EH (cell line): ENCODE measurements at regions not wholly inside any gene's neighbourhood (a gene's known extent, or its start where the extent isn't known, plus 50 kb on each side); places are given as distances from the start of the nearest gene placed in this dataset.
"Not testable (repeated sequence)": the region's sequence is repeated elsewhere in the genome, so short reads cannot be mapped to it uniquely, and the experiment has no call there.

ENCODE experiments used
- DNase-seq: peaks from one replicate; pipeline ENCODE4 v3.0.0-alpha.2; 2015; ENCODE audit warnings: low read depth

DNA sequence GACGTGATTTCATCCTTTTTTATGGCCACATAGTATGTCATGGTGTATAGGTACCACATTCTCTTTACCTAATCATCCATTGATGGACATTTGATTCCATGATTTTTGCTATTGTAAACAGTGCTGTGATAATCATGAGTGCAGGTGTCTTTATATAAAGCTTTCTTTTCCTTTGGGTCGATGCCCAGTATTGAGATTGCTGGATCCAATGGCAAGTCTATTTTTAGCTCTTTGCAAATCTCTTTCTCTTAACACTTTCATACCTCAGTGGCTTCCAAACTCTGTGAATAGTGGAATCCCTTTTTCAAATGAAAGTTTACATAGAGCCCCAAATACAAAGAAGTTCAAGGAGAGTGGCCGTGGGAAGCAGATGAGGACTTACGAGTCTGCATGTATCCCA, 105.8 kb upstream of the SPTLC3 start:
- DNase-seq: no peak

DNA sequence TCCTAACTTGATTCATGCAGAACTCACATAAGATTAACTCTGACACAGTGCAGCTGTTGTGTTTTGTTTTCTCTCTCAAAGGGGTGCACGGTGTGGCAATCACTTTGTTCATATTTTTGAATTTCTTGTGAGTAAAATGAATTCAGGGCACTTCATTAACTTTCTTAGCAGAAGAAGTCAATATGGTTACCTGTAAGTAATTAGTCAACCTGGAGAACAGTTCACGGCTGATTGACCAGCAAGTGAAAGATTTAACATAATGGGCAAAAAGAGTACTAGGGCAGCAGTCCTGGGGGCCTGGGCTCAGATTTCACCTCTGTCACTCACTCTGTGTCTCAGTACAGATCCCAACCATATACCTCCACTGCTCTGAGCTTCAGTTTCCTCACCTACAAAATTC, 102.4 kb upstream of the SPTLC3 start:
- DNase-seq: no peak

DNA sequence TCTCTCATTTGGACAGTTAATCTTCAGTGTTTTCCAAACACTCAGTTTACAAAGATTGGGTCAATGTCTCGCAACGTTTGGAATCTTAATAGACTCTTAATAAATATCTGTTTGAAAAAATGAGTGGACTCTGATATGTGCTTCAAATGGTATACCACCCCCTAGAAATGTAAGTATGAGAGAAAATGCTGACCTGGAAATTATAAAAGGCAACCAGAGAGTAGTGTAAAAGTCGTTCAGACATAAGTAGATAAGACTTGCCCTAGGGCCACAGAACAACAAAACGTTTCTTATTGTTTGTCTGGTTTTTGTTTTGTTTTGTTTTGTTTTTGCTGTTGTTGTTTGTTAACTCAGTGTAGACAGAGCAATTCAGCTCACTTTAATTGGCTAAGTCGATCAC, 97.4 kb upstream of the SPTLC3 start:
- DNase-seq: no peak

DNA sequence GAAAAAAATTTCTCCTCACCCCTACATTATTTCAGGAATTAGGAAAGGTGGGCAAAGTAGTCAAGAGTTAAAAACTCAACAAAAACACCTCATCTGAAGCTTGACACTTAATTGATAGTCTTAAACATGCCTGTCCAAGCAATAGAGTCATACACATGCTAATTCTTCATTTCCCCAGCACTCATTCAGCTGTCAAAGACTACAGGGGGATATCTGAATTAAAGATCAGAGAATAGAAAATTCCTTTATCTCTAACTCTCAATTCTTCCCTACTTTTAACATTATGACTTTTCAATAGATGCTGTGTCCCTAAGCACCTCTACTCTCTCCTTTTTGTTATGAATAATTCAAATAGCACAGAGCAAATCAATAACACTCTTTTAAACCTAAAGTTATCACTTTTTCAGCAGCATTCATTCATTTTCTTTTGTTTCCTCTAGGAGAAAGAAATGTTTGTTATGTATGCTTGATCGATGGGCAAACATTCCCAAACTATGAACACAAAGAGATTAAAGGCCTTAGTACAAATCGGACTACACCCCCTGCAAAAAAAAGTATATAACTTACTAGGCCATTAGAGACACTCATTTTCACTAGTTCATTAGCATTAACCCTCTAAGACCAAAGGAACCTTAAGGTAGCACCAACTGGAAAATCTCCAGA, 94.9 kb upstream of the SPTLC3 start:
- no peak for DNase-seq

DNA sequence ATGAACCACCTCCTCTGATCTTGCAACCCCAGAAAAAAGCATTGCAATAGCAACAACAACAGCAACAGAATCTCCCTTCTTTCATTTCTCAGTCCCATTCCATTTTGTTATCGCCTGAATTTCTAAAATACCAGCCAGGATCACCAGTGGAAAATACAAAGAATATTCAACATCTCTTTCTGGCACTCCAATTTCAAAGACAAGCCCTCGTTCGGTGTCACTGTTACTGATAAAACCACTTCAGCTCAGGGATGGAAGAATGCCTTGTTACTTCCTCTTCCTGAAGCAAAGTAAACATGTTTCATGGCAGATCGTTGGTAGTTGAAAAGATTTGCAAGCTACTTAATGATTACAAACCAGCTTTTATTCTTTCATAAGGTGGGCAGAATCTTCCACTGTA, 94.0 kb upstream of the SPTLC3 start:
- no peak for DNase-seq

DNA sequence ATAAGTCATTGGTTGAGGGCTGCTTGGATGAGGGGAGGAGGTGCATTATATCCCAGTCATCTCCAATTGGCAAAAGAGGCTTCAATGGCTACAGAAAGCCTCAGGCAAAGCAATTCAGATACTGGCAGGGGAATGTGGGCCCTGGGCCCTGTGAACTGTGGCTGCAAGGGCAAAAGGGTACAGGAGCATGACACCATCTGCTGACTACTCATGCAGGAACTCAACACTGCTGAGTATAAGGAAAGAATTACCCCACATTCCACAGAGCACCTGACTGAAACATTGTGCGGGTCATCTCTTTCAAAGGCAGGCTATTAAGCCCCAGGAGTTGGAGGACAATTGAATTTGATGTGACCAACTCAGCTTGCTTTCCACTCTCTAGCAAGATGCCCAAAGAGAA, 92.1 kb upstream of the SPTLC3 start:
- no peak for DNase-seq

DNA sequence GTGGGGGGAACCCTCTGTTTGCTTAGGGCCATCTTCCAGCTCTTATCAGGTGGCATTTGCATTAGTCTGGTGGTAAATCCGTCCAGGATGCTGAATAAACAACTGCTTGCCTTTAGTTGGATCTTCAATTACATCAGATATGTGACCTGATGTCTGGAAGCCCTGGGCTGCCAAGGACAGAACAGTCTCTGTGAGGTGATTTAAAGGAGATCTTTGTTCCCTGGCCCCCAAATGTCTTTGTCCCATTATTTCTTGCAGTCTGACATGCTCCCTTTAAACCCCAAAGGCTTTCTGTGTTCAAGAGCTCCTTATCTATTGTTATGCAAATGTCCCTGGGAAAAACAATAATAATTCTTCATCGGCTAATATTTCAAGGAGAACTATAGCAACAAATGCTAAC, 84.6 kb upstream of the SPTLC3 start:
- no peak for DNase-seq

DNA sequence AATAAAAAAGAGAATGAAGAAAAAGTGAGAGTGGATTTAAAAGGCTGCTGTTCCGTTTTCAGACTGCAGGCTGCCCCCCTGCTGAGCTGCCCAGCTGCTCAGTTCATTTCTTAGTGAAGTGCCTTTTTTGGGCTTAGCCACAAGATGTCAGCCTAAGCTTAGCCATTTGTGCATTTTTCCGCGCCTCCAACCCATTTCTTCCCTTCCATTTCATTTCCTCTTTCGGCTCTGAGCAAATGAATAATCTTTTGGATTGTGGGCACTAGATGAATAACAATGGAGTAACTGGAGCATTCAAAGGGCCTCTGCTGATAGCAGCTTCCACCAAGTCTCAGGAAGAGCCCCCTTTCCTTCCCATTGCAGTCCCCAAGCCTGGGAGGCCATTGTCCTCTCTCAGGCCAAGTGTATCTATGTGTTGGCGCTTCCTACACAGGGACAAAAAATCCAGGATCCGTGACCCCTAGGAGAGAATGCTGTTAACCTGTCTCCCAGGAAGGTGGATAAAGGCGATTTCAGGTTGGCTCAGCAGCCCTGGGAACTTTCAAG, 83.5 kb upstream of the SPTLC3 start:
- peak; percentile 77 for DNase-seq

DNA sequence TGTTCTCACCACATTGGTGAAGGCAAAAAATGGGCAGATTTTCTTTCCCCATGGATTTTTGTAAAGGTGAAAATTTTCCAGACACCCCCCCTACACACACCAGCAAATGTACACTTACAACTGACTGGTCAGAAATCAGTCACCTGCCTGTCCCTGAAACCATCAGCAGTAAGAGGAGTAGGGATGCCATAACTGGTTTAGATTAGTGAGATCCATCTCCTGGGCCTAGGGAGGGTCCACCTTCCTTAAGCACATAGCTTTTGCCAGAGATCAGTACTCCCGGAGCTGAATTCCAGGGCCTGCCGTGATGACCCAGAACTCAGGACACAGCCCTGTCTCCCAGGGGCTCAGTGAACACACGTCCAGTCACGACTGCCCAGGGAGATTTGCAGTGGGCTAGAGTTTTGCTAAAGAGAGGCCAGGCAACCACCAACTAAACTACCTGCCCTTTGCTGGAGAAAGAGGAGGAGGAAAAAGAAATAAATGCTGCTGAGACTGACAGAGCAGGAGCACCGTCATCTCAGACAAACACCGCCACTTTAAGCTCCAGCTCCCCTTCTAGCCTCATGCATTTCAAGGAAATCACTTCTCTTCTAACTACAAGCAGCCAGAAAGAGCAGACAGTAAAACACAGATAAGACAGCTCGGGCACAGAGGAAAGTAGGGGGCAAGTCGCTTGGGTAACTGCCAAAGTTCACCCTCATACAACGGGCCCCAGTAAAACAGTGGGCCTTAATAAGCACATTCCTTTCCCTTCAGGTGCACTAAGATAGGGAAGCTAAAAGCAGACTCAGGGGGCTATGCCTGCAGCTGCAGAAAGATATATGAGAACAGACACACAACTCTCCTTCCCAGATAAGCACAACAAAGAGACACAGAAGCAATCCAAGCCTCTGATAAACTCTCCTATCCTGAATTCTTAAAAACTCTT, 82.6 kb upstream of the SPTLC3 start:
- no peak for DNase-seq

DNA sequence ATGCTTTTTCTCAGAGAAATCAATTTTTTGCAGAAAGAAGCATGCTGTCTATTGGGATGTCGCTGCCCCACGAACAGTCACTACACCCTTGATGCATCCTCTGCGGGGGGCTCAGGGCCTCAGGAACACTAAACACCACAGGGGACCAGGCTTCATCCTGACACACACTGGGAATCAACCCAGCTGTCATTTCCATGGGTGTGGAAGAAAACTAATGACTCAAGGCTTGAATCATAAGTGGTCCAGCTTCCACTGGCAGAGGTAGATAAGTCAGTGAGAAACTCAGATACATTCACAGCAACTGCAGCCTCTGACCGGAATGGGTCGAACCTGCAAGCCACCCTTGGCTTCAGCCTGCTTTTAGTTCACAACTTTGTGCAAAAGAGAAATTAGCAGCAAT, 81.3 kb upstream of the SPTLC3 start:
- peak; percentile 17 for DNase-seq

DNA sequence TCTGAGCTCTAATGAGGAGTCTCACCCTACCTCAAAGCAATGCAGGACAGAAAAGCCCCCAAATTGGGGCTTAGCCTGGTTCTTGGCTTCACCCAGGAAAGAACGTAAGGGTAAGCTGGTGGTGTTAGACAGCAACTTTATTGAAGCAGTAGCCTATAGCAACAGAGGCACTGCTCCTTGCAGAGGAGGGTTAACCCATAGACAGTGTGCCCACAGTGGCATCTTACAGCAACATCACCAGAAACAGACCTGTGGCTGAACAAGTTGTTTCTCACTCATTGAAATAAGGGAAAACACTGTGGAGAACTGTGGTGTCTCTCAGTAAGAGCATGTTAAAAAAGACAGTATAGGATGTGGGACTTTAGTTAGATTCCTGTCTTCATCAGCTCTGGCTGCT, 80.4 kb upstream of the SPTLC3 start:
- no peak for DNase-seq

DNA sequence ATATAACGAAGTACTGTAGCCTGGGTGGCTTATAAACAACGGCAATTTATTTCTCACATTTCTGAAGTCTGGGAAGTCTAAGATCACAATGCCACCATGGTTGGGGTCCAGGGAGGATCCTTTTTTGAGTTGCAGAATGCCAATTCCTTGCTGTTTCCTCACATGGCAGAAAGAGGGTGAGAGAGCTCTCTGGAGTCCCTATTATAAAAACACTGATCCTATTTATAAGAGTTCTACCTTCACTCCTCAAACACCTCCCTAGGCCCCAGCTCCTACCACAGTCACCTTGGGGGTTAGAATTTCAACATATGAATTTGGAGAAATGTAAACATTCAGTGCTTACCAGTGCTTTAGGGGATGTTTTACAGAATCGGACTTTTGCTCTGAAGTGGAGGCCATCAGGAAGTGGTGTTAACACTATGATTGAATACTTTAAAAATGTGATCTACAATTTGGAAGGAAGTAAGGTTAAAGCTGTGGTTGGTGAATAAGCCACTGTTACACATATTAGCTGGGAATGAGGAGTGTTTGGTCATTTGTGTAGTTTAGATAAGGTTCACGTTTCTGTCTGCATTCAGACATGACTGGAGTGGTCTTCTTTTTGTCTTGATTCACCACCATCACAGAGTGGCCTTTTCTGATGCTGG, 79.9 kb upstream of the SPTLC3 start:
- peak; percentile 65 for DNase-seq

DNA sequence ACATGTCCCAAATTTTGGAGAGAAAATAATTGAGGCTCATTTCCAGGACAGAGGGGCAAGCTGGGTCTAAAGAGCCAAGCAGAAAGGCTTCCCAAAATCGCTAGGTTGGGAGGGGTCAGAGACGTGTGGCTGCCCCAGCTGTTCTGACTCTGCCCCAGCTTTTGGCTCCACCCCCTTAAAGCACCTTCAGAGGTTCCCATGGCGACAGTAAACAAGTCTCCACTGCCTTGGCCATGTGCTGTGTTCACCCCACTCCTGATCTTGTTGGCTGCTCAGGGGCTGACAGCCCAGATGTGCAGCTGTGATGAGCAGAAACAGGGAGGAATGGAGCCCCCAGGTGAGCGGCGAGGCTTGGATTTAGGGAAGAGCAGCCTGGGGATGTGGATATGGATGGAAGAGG, 72.8 kb upstream of the SPTLC3 start:
- no peak for DNase-seq

DNA sequence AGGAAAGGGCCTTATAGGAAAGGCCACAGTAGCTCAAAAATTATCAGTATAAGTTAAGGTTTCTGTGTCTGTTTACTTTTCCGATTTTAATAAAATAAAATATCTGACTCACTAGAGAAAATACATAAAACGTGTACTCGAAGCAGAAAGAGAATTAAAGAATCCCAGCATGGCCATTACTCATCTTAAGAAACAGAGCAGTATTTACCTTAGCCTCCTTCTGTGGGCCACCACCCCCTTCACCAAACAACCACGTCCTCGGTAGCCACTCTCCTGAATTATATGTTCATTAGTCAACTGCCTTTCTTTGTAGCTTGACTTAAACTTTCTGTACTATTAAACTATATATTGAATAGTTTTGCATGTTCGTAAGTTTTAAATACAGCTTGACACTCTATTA, 72.2 kb upstream of the SPTLC3 start:
- no peak for DNase-seq

DNA sequence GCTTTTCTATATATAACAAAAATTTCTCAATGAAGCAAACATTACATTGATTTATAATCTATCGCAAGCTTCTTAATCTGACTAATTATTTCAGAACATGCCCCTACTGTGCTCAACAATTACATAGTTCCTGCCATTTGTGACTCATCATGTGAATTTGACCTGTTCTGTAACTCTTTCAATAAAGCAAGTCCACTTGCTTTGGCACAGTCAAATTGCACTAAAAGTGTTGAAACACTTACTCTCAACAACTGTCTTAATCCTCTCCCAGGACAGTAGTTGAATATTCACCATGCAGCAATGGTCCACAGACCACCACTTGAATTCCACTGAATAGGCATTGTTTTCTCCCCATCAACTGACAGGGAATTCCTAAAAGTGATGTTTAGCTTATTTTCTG, 67.7 kb upstream of the SPTLC3 start:
- DNase-seq: no peak

DNA sequence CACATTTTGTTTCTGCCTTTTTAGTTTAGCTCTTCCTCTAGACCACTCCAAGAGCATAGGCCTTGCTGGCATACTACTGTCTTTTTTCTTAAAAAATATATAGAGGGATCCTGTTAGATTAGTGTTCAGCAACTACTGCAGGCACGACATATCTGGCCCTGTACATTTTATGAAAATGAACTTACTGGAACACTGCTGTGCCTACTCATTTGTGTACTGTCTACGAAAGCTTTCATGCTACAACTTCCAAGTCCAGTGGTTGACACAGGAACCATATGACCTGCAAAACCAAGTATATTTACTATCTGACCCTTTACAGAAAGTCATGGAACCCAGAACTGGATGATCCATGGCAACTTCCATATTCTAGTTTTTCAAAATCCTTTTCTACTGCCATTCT, 66.6 kb upstream of the SPTLC3 start:
- no peak for DNase-seq

DNA sequence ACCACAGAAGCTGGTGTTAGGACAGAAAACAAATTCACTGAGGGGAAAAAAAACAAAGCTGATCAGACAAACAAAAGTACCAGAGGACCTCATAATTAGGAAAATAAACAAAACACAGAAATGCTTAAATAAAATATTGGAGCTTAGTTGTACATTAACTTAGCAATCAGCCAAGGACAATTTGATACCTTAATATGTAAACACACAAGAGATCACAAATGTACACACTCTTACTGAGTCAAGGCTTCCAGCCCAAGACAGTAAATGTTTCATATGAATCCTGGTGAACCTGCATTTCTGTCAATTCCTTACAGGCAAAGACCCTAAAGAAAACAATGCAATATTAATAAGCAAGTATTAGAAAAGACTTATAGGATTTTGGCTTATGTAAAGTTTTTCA, 62.0 kb upstream of the SPTLC3 start:
- DNase-seq: no peak

DNA sequence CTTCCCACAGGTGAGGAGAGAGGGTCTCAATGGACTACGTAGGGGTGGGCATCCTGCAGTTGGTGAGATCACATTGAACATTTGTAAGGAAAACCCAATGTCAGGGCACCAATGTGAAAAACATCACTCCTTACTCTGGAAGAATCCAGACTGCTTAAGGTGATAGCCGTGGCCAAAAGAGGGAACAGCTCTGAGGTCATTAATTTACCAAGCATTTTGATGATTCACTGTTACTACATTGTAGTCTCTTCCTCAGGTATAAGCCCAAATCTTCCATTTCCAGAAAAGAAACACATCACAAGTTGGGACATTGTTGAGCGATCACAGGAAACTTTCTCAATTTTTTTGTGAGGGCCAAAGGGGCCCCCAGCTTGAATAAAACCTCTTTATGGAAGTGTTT, 61.1 kb upstream of the SPTLC3 start:
- DNase-seq: no peak

DNA sequence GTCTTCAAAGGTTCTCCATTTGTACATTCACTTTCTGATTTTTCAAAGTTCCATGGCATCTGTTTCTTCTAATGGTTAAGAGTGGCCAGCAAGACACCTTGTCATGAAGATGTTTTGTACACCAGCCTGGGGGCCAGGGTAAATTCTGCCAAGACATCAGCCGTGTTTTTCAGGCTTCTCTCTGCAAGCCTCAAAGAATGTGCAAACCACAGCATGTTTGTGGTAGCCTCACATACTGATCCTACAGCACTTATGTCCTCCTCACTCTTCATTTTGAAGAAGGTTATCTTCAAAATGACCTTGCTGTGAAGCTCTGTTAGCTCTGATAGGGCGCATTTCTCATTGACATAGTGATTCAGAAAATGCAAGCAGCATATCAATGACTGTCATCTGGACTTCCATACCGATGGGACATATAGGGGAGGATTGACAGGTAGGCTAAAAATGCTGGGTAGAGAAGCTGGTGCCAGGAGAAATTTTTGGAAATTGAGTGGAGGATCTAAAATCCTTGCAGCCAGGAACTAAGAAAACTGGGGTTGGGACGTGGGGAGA, 59.3 kb upstream of the SPTLC3 start:
- DNase-seq: no peak

DNA sequence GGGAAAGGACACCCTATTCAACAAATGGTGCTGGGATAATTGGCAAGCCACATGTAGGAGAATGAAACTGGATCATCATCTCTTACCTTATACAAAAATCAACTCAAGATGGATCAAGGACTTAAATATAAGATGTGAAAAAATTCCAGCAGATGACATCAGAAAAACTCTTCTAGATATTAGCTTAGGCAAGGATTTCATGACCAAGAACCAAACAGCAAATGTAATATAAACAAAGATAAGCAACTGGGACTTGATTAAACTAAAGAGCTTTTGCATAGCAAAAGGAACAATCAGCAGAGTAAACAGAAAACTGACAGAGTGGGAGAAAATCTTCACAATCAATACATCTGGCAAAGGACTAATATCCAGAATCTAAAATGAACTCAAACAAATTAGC, 54.5 kb upstream of the SPTLC3 start:
- not testable (repeated sequence) for DNase-seq

DNA sequence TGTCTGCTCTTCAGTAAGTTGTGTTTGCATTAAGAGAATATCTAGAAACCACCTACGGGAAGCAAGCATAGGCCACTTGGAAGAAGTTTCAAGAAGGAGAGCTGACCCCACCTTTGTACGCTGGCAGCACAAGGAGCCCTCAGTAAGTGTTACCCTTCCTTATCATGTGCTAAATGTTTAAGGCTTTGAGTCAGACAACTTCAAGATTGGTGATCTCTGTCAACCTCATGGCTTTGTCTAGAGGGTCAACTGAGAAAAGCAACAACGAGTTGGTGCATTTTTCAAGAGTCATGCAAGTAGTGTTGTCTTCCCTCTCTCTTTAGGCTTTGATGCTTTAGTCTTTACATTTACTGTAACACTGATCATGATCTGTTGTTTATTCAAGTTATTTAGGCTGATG, 53.2 kb upstream of the SPTLC3 start:
- DNase-seq: no peak

DNA sequence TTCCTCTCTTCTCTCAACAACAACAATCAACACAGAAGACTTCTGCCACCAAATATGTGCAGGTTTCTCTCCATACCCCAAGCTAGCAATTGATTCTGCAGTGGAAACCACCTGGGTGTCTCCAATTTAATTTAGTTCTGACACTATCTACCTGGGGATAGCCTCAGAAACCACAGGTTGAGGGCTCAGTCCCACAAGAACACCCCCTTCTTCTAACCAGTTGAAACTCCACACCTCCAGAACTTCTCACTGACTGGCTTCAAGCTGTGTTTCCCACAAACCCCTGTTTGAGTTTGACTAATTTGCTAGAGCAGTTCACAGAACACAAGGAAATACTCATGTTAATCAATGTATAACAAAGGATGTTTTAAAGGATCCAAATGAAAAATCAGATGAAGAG, 52.5 kb upstream of the SPTLC3 start:
- DNase-seq: no peak

DNA sequence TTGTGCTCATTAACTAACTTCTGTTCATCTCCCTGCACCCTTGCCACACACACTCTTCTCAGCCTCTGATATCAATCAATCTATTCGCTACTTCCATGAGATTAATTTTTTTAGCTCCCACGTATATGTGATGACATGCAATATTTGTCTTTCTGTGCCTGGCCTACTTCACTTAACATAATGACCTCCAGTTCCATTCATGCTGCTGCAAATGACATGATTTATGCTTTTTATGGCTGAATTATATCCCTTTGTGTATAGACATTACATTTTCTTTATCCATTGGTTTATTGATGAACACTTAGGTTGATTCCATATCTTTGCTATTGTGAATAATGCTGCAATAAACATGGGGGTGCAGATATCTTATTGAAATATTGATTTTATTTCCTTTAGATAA, 50.8 kb upstream of the SPTLC3 start:
- DNase-seq: no peak
